ENCODE measurements at regions not wholly inside any gene's neighbourhood (a gene's known extent, or its start where the extent isn't known, plus 50 kb on each side); places are given as distances from the start of the nearest gene placed in this dataset.

DNA sequence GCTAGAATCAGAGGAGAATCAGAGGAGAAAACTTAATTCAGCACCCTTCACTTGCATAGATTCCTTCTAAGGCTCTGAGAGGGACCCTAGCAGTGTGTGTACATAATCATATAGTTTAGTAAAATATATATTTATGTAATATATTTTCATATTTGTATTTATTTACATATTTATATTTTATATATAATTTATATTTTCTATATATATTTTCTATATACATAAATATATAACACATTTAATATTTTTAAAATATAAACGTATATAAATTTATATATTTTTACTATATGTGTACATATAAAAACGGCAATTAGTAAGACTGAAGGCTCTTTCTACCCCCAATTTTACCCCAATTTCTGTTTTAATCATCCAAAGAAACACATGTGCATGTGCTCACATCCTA, 80.3 kb downstream of the NXPE2 start:
- no peak for FAIRE-seq
- no peak for DNase-seq (ENCODE audit: extremely low spot score, insufficient read length, low read depth)

DNA sequence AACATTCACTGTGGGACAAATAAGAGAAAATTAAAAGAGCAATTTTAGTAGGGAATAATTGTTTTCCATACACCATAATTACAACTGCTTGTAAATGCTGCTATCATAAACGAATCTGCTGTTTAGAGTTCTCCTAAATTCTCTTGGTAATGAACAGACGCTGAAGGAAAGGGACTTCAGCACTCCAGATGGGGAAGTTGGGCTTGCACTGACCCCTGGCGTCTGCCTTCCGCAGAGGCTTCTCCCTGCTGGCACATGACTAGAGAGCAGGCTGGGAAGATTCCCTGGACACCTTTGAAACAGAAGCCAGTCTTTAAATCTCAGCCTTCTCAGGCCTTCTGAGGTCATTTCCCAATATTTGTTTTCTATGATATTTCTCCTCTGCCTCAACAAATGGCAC, 84.1 kb downstream of the NXPE2 start:
- DNase-seq (ENCODE audit: extremely low spot score, insufficient read length, low read depth) (no peak), FAIRE-seq (no peak)

DNA sequence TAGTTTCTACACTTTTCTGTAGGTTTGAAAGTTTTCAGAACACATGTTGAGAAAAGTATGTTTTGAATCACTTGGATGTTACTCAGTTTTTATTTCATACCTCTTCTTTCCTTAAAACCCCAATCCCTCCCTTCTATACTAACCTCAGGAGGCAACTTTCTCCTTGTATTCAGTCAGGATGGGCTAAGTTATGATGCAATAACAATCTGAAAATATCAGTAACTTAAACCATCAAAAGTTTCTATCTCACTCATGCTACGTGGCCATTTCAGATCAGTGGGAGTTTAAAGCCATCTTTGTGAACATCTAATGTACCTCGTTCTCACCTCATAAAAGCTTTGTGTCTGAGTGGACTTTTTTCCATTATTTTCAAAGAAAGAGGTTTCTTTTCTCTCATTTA, 86.2 kb downstream of the NXPE2 start:
- no peak for DNase-seq (ENCODE audit: extremely low spot score, insufficient read length, low read depth)
- FAIRE-seq, result no peak

DNA sequence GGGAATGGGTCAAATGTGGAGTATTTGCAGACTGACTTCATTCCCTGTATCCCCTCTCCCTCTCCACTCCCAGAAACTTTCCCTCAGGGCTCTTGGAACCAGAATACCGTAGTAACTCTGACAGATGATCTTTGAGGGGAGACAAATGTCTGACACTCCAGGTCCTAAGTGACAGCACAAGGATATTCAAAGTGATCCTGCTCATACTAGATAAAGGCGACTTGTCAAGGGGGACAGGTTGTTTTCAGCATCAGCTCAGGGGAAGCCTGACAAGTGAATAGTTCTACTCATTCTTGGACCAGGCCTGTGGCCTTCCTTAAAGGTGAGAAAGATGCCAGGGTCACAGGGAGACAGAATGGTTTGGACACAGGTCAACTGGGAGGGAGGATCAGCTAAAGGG, 92.8 kb downstream of the NXPE2 start:
- DNase-seq (ENCODE audit: extremely low spot score, insufficient read length, low read depth), result no peak
- FAIRE-seq, result no peak

DNA sequence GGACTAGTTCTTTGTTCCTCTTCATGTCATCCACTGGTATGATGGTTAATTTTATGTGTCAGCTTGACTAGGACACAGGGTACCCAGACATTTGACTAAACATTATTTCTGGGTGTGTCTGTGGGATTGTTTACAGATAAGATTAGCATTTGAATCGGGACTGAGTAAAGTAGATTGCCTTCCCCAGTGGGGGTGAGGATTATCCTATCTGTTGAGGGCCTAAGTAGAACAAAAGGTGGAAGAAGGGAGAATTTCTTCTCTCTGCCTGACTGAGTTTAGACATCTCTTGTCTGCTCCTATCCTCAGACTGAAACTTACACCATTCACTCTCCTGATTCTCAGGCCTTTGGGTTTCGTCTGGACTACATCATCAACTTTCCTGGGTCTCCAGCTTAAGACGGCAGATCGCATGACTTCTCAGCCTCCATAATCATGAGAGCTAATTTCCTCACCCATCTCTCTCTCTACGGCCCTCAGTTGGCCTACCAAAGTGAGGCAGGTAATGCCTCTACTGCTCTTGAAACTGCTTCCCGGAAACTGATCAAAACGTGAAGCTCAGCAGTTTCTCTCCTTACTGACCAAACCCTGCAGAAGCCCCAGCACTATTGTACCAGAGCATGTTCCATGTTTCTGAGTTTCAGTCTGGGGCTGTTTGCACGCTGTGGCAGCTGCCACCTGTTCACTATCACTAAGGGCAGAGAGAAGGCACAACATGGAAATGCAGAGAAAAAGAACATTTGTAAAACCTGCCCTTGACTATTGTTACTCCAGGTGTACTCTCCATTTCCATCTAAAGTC, 95.4 kb downstream of the NXPE2 start:
- no peak for DNase-seq (ENCODE audit: extremely low spot score, insufficient read length, low read depth)

DNA sequence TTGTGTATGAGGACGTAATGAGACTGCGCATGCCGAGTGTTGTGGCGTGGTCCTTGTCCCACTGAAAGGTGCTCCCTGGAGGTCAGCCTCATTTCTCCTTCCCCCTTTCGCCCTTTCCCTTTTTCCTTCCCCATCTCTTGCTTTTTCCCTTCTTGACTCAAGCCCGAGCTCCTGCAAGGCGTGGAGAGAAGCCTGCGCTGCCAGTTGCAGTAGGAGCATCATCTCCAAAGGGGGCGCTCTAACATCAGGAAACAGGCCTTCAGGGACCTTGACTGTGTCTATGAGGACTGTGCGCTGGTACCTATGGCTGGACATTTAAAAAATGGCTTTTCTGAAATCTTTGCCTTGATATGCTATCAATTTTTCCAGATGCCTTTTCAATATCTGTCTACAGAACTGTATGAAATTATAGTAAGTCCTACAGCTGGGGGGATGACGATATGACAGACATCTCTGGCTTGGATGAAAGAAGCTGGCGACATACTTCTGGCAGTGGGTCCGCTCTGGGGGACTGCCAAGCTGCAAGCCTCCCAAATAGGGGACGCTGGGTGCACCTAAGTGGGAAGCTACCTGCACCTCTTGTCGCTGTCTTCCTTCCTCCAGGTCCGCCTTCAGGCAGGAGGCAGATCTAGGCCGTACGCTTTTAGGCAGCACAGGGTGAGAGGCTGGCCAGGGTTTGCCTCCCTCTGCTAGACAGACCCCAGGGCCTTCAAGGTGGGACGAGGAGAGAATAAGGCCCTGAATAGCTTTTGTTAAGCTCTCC, 96.5 kb downstream of the NXPE2 start:
- DNase-seq (ENCODE audit: extremely low spot score, insufficient read length, low read depth) (no peak), FAIRE-seq (no peak)

More for the DNA sequence above, 95.4 kb downstream of the NXPE2 start:
- FAIRE-seq, result no peak

DNA sequence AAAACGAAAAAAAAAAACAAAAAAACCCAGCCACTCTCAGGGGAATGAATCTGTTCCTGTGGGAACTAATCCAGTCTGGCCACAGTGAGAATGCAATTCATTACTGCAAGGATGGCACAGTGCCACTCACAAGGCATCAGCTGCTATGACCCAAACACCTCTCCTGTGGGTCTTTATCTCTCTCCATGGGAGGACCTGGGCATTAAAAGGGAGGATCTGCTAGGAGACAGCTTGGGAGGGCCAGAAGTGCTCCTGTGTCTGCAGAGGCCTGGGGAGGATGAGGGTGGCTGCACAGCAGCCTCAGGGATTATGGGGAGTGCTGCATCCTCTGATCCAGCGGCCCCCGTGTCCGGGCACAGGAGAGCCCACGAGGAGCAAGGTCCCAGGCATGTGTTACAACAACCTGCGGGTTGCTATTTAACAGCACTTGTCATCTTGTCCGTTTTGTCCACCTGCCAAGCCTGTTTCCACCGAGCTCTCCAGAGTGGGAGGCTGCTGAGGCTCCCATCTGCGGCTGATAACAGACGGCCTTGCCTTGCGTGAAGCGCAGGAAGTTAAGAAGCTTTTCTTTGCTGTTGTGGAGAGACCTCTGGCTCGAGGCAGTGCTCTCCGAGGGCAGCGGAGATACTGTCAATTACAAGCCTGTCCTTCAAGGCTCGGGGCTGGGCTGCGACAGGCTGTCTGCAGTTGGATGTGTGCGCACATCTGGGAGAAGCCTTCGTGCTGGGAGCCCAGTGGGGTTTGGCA, 97.7 kb downstream of the NXPE2 start:
- DNase-seq (ENCODE audit: extremely low spot score, insufficient read length, low read depth), result no peak

DNA sequence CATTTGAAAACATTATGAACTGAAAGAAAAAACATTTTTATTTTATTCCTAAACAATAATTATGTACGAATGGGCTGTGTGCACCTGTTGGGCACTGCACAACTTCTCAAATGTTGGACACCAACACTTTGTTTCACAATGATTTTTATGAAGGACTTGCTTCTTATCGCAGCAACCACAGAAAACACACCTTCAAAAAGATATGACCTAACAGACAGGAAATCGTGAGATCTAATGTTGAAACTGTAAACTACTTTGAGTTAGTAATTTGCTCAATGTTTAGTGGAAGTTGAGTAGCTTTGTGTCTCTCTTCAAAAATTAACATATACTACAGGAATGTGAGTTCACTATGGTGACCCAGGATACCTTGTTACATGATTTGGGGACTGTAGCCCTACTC, 98.6 kb downstream of the NXPE2 start:
- DNase-seq (ENCODE audit: extremely low spot score, insufficient read length, low read depth), result no peak
- FAIRE-seq, result no peak

More for the DNA sequence above, 97.7 kb downstream of the NXPE2 start:
- FAIRE-seq, result no peak

DNA sequence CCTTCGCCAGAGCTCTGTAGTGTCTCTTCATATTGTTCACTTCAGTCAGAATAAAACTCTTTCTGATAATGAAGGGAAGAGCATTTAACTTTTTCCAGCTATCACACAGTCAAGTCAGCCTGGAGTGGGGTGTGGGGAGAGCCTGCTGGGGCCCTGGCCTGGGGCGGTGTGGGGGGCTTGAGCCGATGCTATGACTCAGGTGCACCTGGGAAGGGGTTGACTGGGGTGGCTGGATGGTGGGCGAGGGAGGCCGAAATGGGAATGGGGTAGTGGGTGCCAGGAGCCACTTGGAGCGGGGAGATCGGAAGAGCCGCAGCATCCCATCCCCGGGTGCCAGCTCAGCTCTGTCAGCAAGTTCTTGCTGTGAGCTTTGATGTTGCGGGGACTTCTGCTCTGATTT, 100.9 kb downstream of the NXPE2 start:
- no peak for DNase-seq (ENCODE audit: extremely low spot score, insufficient read length, low read depth)
- FAIRE-seq, result no peak

DNA sequence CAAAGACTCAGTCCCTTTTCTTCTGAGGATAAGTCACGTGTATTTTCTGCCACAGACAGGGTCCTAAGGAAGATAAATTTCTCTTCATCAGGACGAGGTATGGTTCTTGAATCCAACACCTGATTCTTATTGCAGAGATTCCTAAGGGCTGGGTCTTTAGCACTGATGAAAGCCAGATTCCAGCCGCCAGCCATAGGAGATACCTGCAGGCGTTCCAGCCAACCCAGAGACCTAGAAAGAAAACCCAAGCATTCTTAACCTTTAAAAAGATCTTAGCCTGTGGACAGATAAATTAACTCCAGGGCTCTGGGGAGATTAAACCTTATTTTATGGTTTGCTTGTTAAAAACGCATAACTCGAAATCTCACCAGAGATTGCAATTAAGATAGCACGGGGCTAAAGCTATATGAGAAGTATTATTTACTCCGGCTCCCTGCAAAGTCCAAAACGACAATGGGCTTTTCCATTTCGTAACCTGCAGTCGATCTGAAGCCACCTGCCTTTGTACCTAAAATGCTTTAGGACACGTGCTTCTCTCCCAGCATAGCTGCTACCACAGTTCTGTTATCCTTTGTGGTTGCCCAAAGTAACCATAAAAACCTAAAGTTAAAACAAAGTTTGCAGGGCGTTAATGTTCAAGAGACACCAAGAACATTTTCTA, 104.5 kb downstream of the NXPE2 start:
- no peak for FAIRE-seq

DNA sequence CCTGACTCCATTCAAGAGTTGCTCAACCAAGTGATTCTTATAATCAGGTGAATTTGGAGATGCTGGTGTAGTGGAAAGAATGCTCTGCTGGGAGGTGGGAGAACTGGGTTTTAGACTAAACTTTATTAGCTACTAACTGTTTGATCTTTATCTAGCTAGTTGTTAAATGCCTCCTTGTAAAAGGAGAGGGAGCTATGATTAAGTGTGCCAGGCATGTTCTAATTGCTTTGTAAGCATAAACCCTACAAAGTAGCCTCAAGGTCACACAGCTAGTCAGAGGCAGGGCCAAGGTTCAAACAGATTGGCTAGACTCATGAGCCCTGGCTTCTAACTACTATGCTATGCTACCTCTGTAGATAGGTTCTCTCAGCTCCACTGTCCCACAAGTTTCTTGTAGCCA, 105.5 kb downstream of the NXPE2 start:
- no peak for DNase-seq (ENCODE audit: extremely low spot score, insufficient read length, low read depth)

More for the DNA sequence above, 104.5 kb downstream of the NXPE2 start:
- no peak for DNase-seq (ENCODE audit: extremely low spot score, insufficient read length, low read depth)

DNA sequence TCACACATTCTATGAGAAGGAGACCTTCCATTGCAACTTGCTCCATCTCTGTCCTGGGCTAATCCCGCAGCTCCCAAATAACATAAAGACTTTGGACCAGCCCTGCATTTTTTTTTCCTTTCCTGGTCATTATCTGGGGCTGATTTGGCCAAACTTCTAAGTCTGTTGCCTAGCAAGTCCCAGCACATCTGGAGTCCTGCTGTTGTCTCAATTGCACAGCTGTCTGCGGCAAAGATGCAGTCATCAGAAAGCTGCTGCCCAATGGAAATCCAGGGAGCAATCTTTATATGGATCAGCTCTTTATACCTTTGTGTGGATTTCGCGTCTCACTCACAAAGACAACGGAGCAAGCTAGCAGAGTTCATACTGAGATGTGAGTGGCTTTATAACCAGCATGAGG, 105.9 kb downstream of the NXPE2 start:
- FAIRE-seq, result no peak
- DNase-seq (ENCODE audit: extremely low spot score, insufficient read length, low read depth), result no peak

More for the DNA sequence above, 105.5 kb downstream of the NXPE2 start:
- FAIRE-seq, result no peak

DNA sequence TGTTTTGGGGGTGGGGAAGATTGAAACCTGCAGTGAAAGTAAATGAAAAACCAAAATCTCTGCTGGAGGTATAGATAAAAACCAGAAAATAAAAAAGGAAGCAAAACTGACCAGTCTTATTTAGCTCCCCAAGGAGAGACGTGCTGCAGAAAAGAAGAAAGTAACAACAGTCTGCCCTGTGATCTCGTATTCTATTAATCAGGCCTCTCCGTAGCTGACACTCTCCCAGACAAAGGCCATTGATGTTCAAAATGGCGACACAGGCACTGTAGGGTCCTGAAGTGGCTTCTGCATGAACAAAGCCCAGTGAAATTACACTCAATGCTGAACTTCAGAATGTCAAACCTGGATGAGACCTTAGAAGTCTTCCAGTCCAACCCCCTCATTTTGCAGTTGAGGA, 106.6 kb downstream of the NXPE2 start:
- DNase-seq (ENCODE audit: extremely low spot score, insufficient read length, low read depth) (no peak), FAIRE-seq (no peak)

DNA sequence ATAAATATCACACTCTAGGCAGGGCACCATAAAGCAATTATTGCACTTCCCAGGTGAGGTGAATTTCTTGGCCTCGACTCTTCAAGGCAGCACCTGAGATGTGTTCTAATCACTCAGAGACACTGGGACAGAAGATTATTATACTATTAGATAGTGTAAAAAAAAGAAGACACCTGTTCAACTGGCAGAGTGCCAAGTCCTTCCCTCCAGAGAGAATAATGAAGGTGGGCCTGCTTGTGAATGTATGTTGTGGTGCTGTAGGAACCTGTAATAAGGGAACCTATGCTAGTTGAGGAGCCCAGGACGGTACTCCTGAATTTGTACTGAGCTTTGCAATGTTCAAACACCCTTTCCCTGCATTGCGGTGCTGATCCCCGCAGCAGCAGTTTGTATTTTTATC, 107.5 kb downstream of the NXPE2 start:
- no peak for FAIRE-seq
- DNase-seq (ENCODE audit: extremely low spot score, insufficient read length, low read depth), result no peak

DNA sequence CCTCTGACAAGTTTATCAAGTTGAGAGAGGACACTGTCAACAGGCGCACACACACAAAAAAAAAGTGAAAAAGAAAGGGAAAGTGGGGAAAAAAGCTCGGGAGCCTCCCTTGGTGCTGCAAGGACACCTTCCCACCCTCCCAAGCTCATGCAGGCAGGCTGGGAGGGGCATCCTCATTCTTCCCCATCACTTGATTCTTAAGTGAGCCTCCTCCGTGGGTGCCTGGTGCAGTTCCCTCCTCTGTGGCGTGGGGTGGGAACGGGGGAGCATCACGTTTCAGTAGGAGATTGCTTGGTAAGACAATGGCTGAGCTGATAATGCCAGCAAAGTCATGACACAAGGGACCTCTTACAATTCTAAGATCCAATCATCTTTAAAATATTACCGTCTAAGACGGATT, 108.8 kb downstream of the NXPE2 start:
- FAIRE-seq (no peak), DNase-seq (ENCODE audit: extremely low spot score, insufficient read length, low read depth) (no peak)

DNA sequence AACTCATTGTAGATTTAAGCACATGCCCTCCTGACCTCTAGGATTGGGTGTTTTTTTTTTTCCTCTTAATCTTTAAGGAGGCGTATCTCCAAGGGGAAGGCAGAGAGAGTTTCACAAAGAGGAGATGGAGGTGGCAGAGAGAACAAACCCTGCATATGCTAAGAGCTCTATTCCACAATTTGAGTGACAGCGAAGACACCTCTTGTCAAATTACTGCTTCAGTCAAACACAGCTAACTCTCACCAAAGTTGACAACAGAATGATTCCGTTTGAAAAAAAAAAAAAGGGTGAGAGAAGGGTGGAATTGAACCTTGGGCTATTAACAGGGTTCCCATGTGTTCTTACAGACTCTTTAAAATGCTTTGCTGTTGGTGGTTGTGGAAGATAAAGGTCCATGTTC, 112.6 kb downstream of the NXPE2 start:
- no peak for FAIRE-seq
- no peak for DNase-seq (ENCODE audit: extremely low spot score, insufficient read length, low read depth)

DNA sequence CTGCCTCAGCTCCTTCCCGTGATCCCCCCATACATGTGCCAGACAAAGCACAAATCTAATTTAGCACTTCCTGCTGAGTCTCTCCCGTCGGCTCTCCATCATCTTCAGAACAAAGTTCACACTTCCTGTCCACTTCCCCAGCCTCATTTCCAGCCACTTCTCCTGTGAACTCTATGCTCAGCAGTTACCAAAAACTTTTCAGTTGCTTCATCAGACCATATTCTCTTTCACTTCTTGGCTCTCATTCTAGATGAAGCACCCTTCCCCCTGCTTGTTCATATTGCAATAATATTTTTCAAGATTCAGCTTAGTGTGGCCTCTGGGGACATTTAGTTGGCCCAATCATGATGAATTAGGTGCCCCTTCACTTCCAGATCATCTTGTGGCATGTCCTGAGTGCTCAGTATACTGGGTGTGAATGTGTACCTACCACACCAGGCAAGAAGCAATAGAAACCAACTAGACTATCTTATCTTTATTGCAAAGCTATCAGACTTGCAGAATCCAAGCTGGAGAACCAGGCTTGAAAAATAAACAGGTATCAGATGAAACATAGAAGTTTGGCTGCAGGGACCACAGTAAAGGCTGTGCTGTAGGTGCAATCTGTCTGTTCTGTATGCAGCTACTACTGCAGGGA, 115.8 kb downstream of the NXPE2 start:
- DNase-seq (ENCODE audit: extremely low spot score, insufficient read length, low read depth), result no peak
- FAIRE-seq, result no peak

DNA sequence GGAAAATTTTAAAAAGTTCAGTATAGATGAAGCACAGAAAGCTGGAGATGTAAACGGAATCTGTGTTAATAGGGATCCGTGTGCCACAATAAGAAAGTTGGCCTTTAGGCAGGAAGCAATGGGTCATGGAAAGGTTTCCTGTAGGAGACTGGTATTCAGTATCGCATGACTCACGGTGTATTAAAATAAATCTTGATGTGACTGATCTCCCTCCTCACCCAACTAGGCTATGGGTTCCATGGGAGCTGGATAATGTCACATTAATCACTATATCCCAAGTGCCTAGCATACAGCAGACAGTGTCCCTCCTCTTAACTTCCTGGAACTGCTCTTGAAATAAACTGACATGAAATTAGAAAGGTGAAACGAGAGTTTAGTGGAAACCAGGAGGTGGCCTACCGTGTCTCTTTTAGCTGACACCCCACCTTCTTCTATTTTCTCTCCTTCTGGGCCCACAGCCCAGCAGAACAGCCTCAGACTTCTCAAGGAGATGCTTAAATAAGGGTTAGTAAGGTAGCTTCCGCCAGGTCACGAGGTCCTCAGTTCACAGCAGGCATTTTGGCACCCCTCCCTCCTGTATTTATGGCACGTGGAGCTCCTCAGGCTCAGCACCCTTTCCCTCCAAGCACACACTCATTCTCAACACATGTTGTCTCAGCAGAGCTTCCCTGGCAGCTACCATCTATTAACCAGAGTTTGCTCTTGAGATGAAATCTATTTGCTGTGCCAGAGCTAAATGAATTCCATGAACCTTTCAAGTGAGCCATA, 118.8 kb downstream of the NXPE2 start:
- FAIRE-seq (no peak), DNase-seq (ENCODE audit: extremely low spot score, insufficient read length, low read depth) (no peak)

DNA sequence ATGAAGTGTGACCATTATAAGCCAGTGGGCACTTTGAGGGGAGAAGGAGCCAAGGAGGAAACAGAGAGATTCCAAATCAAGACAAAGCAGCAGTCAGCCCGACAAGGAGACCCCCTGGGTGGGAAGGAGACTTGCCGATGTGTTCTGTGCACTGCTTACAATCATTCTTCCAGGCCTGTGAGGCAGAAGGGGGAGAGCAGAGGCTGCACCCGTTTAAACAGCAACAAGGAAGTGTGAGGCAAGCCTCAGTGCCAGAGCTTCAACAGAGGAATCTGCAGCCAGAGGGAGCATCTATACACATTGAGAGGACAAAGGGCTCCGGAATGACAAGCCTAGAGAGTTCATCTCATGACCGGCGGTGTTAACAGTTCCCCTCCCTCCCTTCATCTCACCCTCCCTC, 121.1 kb downstream of the NXPE2 start:
- no peak for FAIRE-seq

More for the DNA sequence above, 121.1 kb downstream of the NXPE2 start:
- no peak for DNase-seq (ENCODE audit: extremely low spot score, insufficient read length, low read depth)
